ENCODE measurements at regions not wholly inside any gene's neighbourhood (a gene's known extent, or its start where the extent isn't known, plus 50 kb on each side); places are given as distances from the start of the nearest gene placed in this dataset.

DNA sequence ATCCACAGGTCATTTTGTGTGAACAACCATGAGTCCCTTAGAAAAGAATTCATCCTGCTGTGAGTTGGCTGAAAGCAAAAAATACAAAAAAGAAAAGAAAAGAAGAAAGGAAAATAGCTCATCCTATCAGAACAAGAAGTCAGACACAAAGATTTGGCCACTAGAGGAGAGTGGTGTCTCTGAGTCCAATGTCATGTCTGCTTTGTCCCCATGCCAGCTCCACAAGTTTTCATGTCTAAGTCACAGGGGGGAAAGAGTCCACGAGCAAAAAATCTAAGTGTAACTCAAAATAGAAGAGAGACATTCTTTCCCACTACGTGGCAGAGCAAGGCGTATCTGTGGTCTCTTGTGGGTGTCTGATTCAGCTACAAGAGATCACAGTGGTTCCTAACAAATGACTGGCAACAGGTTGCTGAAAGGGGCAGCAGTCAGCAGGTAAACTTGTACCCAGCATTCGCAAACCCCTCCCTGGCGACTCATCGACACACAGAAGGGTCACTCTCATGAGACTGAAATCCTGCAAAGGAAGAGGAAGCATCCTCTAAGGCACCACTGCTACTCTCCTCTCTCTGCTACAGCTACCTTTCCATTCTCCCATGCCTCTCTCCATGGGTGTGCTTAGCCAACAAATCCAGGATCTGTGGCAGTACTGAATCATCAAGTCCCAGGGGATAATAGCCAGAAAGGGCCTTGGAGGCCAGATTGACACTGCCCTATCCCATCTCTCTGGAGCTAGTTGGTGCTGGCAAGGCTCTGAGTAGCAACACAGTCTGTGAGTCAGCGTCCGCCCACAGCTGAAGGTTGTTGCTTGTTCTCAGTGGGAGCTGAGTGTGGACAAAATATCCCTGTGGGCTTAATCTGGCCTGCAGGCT lies 123.0 kb upstream of the SLC39A10 start:
- H3K4me1 ChIP-seq = no peaks in the 10 kb centered on the region; the same call in 1 of the 2 replicates
- Mint-ChIP-seq H3K4me1 (ENCODE audit: low read depth, unreplicated experiment) (no peaks in the 10 kb centered on the region), H3K27me3 (ENCODE audit: insufficient read depth, unreplicated experiment) (no peaks in the 10 kb centered on the region), H3K4me3 (ENCODE audit: unreplicated experiment) (no peak overlapping the region), H3K9me3 (ENCODE audit: unreplicated experiment) (no peaks in the 10 kb centered on the region), H3K36me3 (ENCODE audit: insufficient read depth, unreplicated experiment) (no peaks in the 10 kb centered on the region), H3K27ac (ENCODE audit: unreplicated experiment) (no peak overlapping the region)
- no TSS peak for BruUV-seq (replicated peaks)
- ChIA-PET POLR2A (no interaction called here), CTCF (interaction anchor here (1.4 kb wide), 1 partner anchor 123 kb away, joined by 7 read pairs; the partner anchor contains the start of gene SLC39A10)
- no peaks in the 10 kb centered on the region for H3K27me3 ChIP-seq (replicated peaks; ENCODE audit: control insufficient read depth, insufficient read depth, low read length)
- H3K4me3 ChIP-seq (ENCODE audit: low read depth, low read length) = no peak overlapping the region
- DNase-seq = no peak
- TF ChIP-seq, protein P1, sequence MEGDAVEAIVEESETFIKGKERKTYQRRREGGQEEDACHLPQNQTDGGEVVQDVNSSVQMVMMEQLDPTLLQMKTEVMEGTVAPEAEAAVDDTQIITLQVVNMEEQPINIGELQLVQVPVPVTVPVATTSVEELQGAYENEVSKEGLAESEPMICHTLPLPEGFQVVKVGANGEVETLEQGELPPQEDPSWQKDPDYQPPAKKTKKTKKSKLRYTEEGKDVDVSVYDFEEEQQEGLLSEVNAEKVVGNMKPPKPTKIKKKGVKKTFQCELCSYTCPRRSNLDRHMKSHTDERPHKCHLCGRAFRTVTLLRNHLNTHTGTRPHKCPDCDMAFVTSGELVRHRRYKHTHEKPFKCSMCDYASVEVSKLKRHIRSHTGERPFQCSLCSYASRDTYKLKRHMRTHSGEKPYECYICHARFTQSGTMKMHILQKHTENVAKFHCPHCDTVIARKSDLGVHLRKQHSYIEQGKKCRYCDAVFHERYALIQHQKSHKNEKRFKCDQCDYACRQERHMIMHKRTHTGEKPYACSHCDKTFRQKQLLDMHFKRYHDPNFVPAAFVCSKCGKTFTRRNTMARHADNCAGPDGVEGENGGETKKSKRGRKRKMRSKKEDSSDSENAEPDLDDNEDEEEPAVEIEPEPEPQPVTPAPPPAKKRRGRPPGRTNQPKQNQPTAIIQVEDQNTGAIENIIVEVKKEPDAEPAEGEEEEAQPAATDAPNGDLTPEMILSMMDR (IDR thresholded peaks at IDR 0.05; ENCODE audit: insufficient read depth in 1 of 2, low read depth in 1 of 2, low read length in 1 of 2, severe bottlenecking in 1 of 2, unreplicated experiment in 1 of 2) = no peak
- no peaks in the 10 kb centered on the region for H3K9me3 ChIP-seq
- no peaks in the 10 kb centered on the region for H3K36me3 ChIP-seq (ENCODE audit: control insufficient read depth, insufficient read depth, low read length)
- intact Hi-C loops (cut with micrococcal nuclease; ENCODE audit: unreplicated experiment) = no loop called here

DNA sequence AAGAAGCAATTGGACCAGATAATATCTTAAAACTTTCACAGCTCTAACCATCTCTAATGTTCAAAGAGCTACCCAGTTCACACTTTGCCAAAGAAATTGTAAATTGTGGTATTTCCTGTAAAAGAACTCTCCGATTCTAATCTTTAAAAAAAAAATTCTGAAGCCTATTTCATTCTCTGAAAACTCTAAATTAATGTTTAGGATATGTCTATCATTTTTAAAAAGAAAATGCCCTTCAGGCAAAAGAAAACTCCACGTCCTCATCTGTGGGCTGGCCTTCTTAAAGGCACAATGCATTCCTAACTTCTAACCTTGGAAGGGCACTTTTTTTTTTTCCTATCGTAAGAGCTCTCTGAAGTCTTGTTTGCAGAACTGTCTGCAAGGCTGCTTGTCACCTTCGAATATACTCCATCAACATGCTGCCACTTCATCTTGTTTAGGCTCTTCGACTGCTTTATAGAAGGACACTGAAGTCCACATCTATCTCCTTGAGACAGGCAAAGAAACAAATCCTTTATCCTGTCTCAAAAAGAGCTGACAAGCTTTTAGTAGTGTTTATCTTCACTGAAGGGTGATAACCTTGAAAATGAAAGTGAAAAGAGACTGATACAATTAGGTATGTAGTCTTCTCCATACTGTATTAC lies 124.3 kb upstream of the SLC39A10 start:
- TF ChIP-seq, protein P1 (IDR thresholded peaks at IDR 0.05; ENCODE audit: insufficient read depth in 1 of 2, low read depth in 1 of 2, low read length in 1 of 2, severe bottlenecking in 1 of 2, unreplicated experiment in 1 of 2) = no peak
- no peak overlapping the region for H3K4me3 ChIP-seq (ENCODE audit: low read depth, low read length)
- CTCF ChIA-PET = interaction anchor here (1.4 kb wide), 1 partner anchor 124 kb away, joined by 7 read pairs; the partner anchor contains the start of gene SLC39A10

GRCh38 chr2:195532255-195532627 lies 124.8 kb upstream of the SLC39A10 start:
- Mint-ChIP-seq H3K4me1 (ENCODE audit: low read depth, unreplicated experiment) (no peaks in the 10 kb centered on the region), H3K4me3 (ENCODE audit: unreplicated experiment) (no peak overlapping the region), H3K9me3 (ENCODE audit: unreplicated experiment) (no peaks in the 10 kb centered on the region), H3K27ac (ENCODE audit: unreplicated experiment) (no peak overlapping the region), H3K27me3 (ENCODE audit: insufficient read depth, unreplicated experiment) (no peaks in the 10 kb centered on the region), H3K36me3 (ENCODE audit: insufficient read depth, unreplicated experiment) (no peaks in the 10 kb centered on the region)
- CTCF ChIA-PET = no interaction called here
- Histone ChIP-seq H3K27me3 (replicated peaks; ENCODE audit: control insufficient read depth, insufficient read depth, low read length) (no peaks in the 10 kb centered on the region), H3K4me3 (ENCODE audit: low read depth, low read length) (no peak overlapping the region), H3K4me1 (no peaks in the 10 kb centered on the region), H3K9me3 (no peaks in the 10 kb centered on the region), H3K36me3 (ENCODE audit: control insufficient read depth, insufficient read depth, low read length) (no peaks in the 10 kb centered on the region)
- POLR2A ChIA-PET = no interaction called here
- no peak for DNase-seq
- no TSS peak for BruUV-seq (replicated peaks)
- TF ChIP-seq, protein P1 (IDR thresholded peaks at IDR 0.05; ENCODE audit: insufficient read depth in 1 of 2, low read depth in 1 of 2, low read length in 1 of 2, severe bottlenecking in 1 of 2, unreplicated experiment in 1 of 2) = no peak
- intact Hi-C loops (cut with micrococcal nuclease; ENCODE audit: unreplicated experiment) = no loop called here

More for the DNA sequence above, 124.3 kb upstream of the SLC39A10 start:
- H3K9me3 ChIP-seq = no peaks in the 10 kb centered on the region
- Mint-ChIP-seq H3K4me3 (ENCODE audit: unreplicated experiment) (no peak overlapping the region), H3K27me3 (ENCODE audit: insufficient read depth, unreplicated experiment) (no peaks in the 10 kb centered on the region), H3K27ac (ENCODE audit: unreplicated experiment) (no peak overlapping the region), H3K36me3 (ENCODE audit: insufficient read depth, unreplicated experiment) (no peaks in the 10 kb centered on the region), H3K4me1 (ENCODE audit: low read depth, unreplicated experiment) (no peaks in the 10 kb centered on the region), H3K9me3 (ENCODE audit: unreplicated experiment) (no peaks in the 10 kb centered on the region)
- POLR2A ChIA-PET = no interaction called here
- intact Hi-C loops (cut with micrococcal nuclease; ENCODE audit: unreplicated experiment) = no loop called here
- BruUV-seq (replicated peaks) = no TSS peak
- H3K27me3 ChIP-seq (replicated peaks; ENCODE audit: control insufficient read depth, insufficient read depth, low read length) = no peaks in the 10 kb centered on the region
- DNase-seq = no peak
- no peaks in the 10 kb centered on the region for H3K4me1 ChIP-seq
- no peaks in the 10 kb centered on the region for H3K36me3 ChIP-seq (ENCODE audit: control insufficient read depth, insufficient read depth, low read length)
